GM23338 (cell line): ENCODE measurements at regions not wholly inside any gene's neighbourhood (a gene's known extent, or its start where the extent isn't known, plus 50 kb on each side); places are given as distances from the start of the nearest gene placed in this dataset.

ENCODE experiments used
- ATAC-seq: fragments of 200-7000 bp; cut with Tn5 transposase; 3 replicates; pipeline ENCODE4 v1.9.1; 2020
- DNase-seq: peaks from one replicate; pipeline ENCODE4 v3.0.0-alpha.2; 2015; ENCODE audit warnings: low spot score
- H2AFZ ChIP-seq: fragments of 200-600 bp; sonication (generic); 2 replicates; pipeline ENCODE4 v1.8.0; 2016; ENCODE audit warnings: antibody characterized with exemption, mild to moderate bottlenecking, moderate library complexity
- H3F3A ChIP-seq: fragments of 200-600 bp; sonication (generic); replicated peaks from 2 replicates; pipeline ENCODE4 v1.8.0; 2017; ENCODE audit warnings: antibody characterized with exemption, mixed run types, low read depth
- H3K27ac ChIP-seq: fragments of 200-600 bp; sonication (generic); 2 replicates; pipeline ENCODE4 v1.6.1; 2016; ENCODE audit warnings: low read depth
- H3K27me3 ChIP-seq: fragments of 200-600 bp; sonication (generic); 2 replicates; pipeline ENCODE4 v1.8.0; 2016; ENCODE audit warnings: mild to moderate bottlenecking, mixed run types, moderate library complexity; ENCODE audit not compliant: insufficient read depth
- H3K36me3 ChIP-seq: fragments of 200-600 bp; sonication (generic); 2 replicates; pipeline ENCODE4 v1.8.0; 2016; ENCODE audit warnings: mild to moderate bottlenecking; ENCODE audit not compliant: insufficient read depth
- H3K4me1 ChIP-seq: fragments of 200-600 bp; sonication (generic); 2 replicates; pipeline ENCODE4 v1.8.0; 2016; ENCODE audit warnings: mild to moderate bottlenecking, moderate library complexity; ENCODE audit not compliant: insufficient read depth
- H3K4me2 ChIP-seq: fragments of 200-600 bp; sonication (generic); 2 replicates; pipeline ENCODE4 v1.7.1; 2017; ENCODE audit warnings: mixed run types
- H3K4me3 ChIP-seq: fragments of 200-600 bp; sonication (generic); 2 replicates; pipeline ENCODE4 v1.6.1; 2016; ENCODE audit warnings: mixed run types
- H3K79me2 ChIP-seq: fragments of 200-600 bp; sonication (generic); replicated peaks from 2 replicates; pipeline ENCODE4 v1.8.0; 2017; ENCODE audit warnings: mild to moderate bottlenecking; ENCODE audit not compliant: insufficient read depth
- H3K9me2 ChIP-seq: fragments of 200-600 bp; sonication (generic); 2 replicates; pipeline ENCODE4 v1.8.0; 2017; ENCODE audit not compliant: insufficient read depth
- H4K20me1 ChIP-seq: fragments of 200-600 bp; sonication (generic); replicated peaks from 2 replicates; pipeline ENCODE4 v1.8.0; 2017; ENCODE audit warnings: mild to moderate bottlenecking; ENCODE audit not compliant: insufficient read depth
- H3K27ac Mint-ChIP-seq: 2 replicates; pipeline ENCODE4 v1.8.0; 2020; ENCODE audit warnings: inconsistent platforms, mild to moderate bottlenecking, moderate library complexity, mixed read lengths
- H3K27me3 Mint-ChIP-seq: 3 replicates; pipeline ENCODE4 v1.8.0; 2022; ENCODE audit warnings: low read depth, mild to moderate bottlenecking, moderate library complexity, mixed read lengths, inconsistent platforms; ENCODE audit not compliant: insufficient read depth, poor library complexity
- H3K36me3 Mint-ChIP-seq: 3 replicates; pipeline ENCODE4 v1.8.0; 2021; ENCODE audit warnings: low read depth, mild to moderate bottlenecking, inconsistent platforms, moderate library complexity, mixed read lengths
- H3K4me1 Mint-ChIP-seq: 3 replicates; pipeline ENCODE4 v1.8.0; 2020; ENCODE audit warnings: mild to moderate bottlenecking, inconsistent platforms, mixed read lengths
- H3K4me3 Mint-ChIP-seq: 3 replicates; pipeline ENCODE4 v1.8.0; 2021; ENCODE audit warnings: moderate library complexity, mild to moderate bottlenecking, inconsistent platforms, mixed read lengths
- H3K9me3 Mint-ChIP-seq: 3 replicates; pipeline ENCODE4 v1.8.0; 2020; ENCODE audit warnings: moderate library complexity, mild to moderate bottlenecking, inconsistent platforms, mixed read lengths
- CTCF ChIP-seq, 2 experiments: fragments of 200-600 bp in 1 of 2; sonication (generic) in 1 of 2; conservative IDR thresholded peaks; 2 replicates each; pipeline versions ENCODE4 v1.5.1 to v1.6.1; 2016 to 2017; ENCODE audit warnings: antibody characterized with exemption in 2 of 2, low read depth in 2 of 2, mild to moderate bottlenecking in 2 of 2, moderate library complexity in 1 of 2
- EZH2phosphoT487 ChIP-seq: fragments of 200-600 bp; sonication (generic); IDR thresholded peaks from one replicate; pipeline ENCODE4 v1.8.1; 2018; ENCODE audit warnings: antibody characterized with exemption; ENCODE audit not compliant: unreplicated experiment
- NANOG ChIP-seq: IDR thresholded peaks from 2 replicates; pipeline ENCODE4 v1.6.1; 2016; ENCODE audit warnings: antibody characterized with exemption, borderline replicate concordance
- ZNF114 ChIP-seq: fragments of 250-450 bp; sonication (Bioruptor Pico); IDR thresholded peaks from 2 replicates; pipeline ENCODE4 v1.5.0; 2020; ENCODE audit warnings: mild to moderate bottlenecking, moderate library complexity
- ZNF331 ChIP-seq: fragments of 250-450 bp; sonication (Bioruptor Pico); IDR thresholded peaks from 2 replicates; pipeline ENCODE4 v1.5.0; 2020; ENCODE audit warnings: low read depth, mild to moderate bottlenecking, moderate library complexity
- ZNF462 ChIP-seq: fragments of 250-450 bp; sonication (Bioruptor Pico); IDR thresholded peaks from 2 replicates; pipeline ENCODE4 v1.5.0; 2020; ENCODE audit warnings: mild to moderate bottlenecking, moderate library complexity

- no peaks in the 10 kb centered on the region for H3K9me2 ChIP-seq
- H3K9me3 Mint-ChIP-seq, result peaks cover 3% of the 10 kb centered on the region; the same call in 1 of the 3 replicates
- H3K4me3 ChIP-seq, result no peak overlapping the region
- no peak overlapping the region for H3K27ac ChIP-seq
- TF ChIP-seq ZNF331 (CRISPR knock-in tag) (no peak), ZNF114 (no peak), ZNF462 (CRISPR knock-in tag) (no peak), EZH2phosphoT487 (no peak), CTCF (conservative IDR thresholded peaks at IDR 0.05; ENCODE audit: low read depth in 2 of 2) (no peak), NANOG (no peak)
- no peak overlapping the region for H3K4me3 Mint-ChIP-seq
- ATAC-seq, result no peak
- H3K4me1 Mint-ChIP-seq, result peaks cover 50% of the 10 kb centered on the region
- no peaks in the 10 kb centered on the region for H3F3A ChIP-seq
- H4K20me1 ChIP-seq, result no peaks in the 10 kb centered on the region
- H3K27me3 ChIP-seq, result no peaks in the 10 kb centered on the region
- H3K4me1 ChIP-seq, result peaks cover 25% of the 10 kb centered on the region; the same call in 1 of the 2 replicates
- H3K27ac Mint-ChIP-seq, result no peak overlapping the region
- no peaks in the 10 kb centered on the region for H3K79me2 ChIP-seq
- no peak overlapping the region for H3K4me2 ChIP-seq
- no peak for DNase-seq
- peaks cover 3% of the 10 kb centered on the region for H3K27me3 Mint-ChIP-seq
- H3K36me3 ChIP-seq, result peaks cover 6% of the 10 kb centered on the region; the same call in 1 of the 2 replicates
- no peak overlapping the region for H2AFZ ChIP-seq
- peaks cover 7% of the 10 kb centered on the region; the same call in 1 of the 3 replicates for H3K36me3 Mint-ChIP-seq
These were observed 335.6 kb upstream of the NOVA1 start for GRCh38 chr14:26933431-26933830.
